GM21515 (cell line): ENCODE measurements at regions not wholly inside any gene's neighbourhood (a gene's known extent, or its start where the extent isn't known, plus 50 kb on each side); places are given as distances from the start of the nearest gene placed in this dataset.

Source experiments
- ATAC-seq: cut with Tn5 transposase; IDR thresholded peaks from one replicate; pipeline ENCODE4 v1.9.1; 2021; ENCODE audit not compliant: unreplicated experiment

DNA sequence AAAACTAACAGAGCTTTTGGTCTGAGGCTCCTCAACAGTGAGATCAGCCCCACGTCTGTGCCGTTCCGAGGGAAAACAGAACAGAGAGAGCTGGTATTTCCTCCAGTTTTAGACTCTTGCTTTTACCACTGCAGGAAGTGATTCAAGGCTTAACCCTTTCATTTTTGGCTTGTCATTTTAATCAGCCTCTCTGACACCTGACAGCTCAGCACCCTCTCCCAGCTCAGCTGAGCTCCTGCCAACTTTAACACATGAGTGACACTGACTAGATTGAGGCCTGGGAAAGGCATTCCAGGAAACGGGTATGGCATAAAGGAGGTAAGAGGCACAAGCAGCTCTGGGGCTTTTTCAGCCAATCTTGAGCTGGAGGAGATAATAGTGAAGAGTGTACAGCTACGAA lies 239.4 kb upstream of the SKOR2 start:
- ATAC-seq: no peak

DNA sequence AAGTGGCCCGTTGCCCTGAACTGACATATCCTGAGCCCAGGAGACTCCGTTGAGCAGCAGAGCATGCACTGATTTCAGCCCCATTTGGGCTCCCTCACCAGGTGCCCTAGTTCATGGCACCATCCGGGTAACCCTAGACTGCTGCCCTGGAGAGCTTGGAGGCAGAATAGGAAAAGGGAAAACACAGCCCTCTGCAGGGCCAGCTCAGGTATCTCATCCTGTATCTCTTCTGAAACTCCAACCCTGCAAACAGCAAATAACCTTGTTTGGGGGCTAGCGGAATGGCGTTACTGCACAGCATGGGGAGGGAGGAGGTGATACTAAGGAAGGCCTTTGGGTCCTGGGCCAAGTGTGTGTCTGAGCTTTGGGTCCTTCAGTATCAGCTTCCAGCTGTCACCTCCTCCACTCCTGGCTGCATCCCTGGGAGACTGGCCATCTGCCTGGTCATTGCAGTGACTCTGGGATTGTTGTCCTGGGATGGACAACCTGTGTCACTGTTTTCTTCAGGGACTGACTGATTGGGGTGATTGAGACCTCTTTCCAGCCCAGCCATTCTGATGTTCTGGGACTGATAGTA lies 233.8 kb upstream of the SKOR2 start:
- no peak for ATAC-seq

DNA sequence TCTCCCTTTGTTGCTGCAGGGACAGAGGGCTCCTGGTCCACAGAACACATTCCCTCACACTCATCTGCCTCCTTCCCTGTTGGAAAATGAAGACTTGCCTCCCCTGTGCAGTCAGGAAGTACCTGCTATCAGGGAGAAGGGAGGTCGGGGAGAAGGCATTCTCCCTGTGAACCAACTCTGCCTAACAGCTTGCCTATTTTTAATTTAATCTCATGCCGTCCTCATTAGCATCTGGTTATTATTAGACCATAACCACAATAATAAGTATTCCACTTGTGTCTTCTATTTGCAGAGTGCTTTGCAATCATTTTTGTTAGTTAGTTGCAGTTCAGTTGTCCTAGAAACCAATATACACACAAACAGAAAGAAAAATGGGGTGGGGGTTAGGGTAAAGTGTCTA lies 232.6 kb upstream of the SKOR2 start:
- ATAC-seq: no peak

DNA sequence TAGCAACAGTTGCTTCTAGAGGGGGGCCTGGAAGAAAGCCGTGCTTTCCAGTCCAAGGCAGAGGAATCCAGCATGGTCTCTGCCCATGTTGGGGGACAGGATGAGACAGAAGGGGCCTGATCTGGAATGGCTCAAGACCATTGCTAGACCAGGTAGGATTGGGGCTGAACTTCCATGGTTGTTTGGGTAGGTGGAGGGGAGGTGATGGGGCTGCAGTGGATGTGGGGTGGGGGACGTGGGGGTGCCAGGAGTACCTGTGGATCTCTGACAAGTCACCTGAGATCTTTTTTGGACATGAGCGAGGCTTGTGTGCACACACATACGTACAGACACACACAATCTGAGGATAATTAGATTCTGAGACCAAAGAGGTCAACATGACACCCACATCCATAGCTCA lies 228.7 kb upstream of the SKOR2 start:
- no peak for ATAC-seq

DNA sequence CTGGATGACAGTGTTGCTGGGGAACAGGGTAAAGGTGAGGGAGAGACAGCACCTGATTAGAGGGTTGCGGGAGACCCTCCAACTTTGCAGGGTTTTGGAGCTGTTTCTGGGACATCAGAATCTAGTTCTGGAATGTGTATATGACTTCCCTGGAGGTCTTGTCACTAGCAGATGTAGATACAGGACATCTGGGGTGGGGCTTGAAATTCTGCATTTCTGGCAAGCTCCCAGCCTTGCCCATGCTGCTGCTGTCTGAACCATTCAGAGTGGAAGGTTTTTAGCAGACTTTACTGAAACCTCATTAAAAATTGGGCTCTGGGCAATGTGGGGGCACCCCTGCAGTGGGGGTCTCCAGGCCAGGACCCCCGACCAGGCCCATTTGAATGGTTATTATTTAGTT lies 220.3 kb upstream of the SKOR2 start:
- ATAC-seq: no peak

DNA sequence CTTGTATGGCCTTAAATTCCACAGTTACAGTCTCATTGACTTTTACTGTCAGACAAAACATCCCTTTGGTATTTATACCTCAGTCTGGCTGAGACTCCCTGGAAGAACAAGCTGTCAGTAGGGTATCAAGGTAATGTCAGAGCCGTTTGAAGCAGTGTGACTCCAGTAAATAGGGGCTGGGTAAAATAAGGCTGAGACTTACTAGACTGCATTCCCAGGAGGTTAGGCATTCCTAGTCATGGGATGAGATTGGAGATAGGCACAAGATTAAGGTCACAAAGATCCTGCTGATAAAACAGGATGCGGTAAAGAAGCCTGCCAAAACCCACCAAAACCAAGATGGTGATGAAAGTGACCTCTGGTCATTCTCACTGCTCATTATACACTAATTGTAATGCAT lies 219.5 kb upstream of the SKOR2 start:
- ATAC-seq: no peak

DNA sequence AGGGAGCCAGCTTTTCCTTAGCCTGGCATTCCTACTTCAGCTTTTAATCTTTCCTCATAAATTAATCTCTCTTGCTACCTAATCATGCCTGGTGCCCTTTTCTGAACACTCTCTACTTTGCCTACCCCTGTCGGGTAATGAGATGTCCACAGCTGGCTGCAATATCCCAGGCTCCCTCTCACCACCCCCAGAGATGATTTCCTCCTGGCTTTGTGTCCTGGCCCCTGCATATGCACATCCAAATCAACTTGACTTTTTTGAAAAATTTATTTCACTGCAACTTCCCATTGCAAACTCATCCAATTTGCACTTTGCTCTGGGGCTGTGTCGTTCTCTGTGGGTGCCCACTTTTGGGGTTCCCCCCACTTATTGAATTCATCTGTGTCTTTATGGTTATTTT lies 218.1 kb upstream of the SKOR2 start:
- ATAC-seq: no peak

DNA sequence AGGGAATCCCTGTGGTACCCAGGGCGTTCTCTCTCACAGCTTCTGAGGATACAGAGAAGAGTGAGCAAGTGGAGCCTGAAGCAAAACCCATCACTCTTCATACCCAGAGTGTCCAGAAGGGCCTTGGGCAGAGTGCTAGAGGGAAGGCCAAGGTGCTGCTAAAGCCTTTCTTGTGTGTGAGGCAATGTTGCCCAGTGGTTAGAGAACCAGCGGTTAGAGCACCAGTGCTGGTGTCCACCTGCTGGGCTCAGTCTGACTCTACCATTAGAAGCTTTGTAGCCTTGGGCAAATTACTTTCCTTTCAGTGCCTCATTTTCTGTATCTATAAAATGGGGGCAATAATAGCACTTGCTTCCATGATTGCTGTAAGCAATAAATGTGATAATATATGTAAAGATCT lies 210.5 kb upstream of the SKOR2 start:
- no peak for ATAC-seq

DNA sequence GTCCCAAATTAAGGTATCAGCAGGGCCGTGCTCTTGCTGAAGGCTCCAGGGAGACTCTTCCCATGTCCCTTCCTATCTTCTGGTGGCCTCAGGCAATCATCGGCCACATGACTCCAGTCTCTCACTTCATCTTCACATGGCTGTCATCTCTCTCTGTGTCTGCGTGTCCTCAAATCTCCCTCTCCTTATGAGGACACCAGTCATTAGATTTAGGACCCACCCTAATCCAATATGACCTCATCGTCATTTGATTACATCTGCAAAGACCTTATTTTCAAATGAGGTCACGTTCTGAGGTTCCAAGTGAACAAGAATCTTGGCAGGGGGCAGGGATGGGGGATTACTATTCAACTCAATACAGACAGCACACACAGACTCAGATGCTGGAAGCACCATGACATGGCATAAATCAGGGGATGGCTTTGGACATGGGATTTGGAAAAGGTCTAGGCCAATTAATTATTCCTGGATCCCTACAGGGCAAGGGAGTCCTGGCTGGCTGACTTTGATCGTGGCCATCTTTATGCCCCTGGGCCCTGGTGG lies 210.0 kb upstream of the SKOR2 start:
- no peak for ATAC-seq

DNA sequence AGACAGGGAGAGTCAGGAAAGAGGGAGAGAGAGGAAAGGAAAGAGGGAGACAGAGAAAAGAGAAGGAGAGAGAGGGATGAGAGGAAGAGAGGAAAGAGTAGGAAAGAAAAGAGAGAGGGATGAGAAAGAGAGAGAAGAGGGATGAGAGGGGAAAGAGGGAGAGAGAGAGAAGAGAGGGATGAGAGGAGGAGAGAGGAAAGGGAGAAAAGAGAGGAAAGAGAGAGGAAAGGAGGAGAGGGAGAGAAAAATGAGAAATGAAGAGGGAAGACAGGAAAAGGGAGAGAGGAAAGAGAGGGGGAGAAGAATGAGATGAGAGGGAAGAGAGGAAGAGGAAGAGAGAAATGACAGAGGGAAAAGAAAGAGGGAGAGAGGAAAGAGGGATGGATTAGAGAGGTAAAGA lies 207.0 kb upstream of the SKOR2 start:
- no peak for ATAC-seq

DNA sequence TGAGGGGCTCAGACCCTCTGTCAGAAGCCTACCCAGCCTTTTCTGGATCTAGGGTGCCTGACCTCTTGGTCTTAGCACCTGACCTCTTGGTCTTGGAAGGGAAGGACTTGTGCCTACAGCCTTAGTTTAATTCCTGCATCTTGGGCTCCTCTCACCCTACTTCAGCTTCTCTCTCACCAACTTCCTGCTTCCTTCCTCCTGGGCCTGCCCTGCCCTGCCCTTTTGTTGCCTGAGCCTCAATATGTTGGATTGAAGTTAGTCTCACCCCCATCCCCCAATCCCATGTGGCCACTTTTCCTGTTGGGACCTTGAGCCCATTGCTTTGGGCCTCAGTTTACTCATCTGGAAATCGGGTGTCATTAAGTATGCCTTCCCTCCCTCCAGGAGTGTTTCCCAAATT lies 206.2 kb upstream of the SKOR2 start:
- ATAC-seq: no peak

DNA sequence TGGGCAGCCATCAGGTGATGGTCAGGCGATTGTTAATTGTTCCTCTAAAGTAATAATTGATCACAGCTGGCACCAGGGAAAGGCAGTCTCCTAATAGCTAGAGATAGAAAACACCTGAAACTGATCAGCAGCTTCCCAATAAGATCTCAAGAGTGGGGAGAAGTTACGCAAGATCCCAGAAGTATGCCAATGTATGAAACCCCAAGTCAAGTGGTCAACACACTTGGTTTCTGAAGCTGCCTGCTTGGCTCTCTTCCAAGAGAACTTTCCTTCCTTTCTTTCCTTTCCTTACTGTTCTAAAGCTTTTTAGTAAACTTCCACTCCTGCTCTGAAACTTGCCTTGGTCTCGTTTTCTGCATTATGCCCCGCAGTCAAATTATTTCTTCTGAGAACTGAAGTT lies 201.6 kb upstream of the SKOR2 start:
- ATAC-seq: no peak

DNA sequence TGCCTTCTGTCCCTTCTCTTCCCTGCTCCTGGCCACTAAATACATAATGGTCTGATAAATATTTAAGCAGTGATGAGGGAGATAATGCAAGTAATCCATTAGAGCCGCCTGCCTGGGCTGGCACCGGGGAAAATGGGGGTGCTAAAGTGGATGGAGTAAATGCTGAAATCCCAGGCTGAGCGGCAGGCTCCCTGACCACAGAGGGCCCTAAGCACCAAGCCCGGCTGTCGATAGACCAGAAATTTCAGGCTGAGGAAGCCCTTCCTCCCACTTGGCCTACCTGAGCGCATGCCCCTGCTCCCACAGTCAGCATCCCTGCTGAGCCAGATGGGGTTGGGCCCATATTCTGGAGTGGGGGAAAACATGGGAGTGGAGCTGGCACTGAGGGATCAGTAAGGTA lies 197.5 kb upstream of the SKOR2 start:
- no peak for ATAC-seq

DNA sequence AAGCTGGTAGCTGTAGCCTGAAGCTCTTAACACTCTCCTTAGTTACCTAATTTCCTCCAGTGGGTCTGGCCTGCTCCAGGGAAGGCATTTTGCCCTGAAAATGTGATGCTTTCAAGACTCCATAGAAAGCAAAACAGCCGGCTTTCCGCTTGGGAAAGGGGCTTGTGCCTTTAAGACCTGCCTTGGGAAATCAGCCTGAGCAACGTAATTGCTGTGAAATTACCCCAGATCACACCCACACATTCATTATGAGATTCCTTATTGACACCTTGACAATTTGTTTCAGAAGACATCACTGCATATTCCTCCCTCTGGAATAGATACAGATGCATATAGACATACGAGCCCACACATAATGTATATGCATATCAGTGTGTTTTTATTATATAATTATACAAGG lies 190.5 kb upstream of the SKOR2 start:
- ATAC-seq: no peak

DNA sequence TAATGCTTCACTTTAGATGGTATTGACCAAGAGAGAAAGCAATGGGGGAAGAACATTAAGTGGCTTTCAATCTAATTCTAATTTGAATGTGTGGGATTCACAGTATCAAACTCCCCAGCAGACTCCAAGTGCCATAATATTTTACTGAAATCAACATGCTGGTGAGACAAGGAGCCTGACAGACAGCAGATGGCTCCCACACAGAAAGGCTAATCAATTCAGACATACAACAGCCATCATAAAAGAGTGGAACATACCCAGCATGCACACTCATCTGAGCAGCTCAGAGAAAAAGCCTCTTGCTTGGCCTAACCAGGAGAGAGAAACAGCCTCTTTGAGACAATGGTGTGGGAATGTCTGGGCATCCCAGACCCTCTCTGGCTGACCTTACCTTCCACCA lies 186.5 kb upstream of the SKOR2 start:
- no peak for ATAC-seq

DNA sequence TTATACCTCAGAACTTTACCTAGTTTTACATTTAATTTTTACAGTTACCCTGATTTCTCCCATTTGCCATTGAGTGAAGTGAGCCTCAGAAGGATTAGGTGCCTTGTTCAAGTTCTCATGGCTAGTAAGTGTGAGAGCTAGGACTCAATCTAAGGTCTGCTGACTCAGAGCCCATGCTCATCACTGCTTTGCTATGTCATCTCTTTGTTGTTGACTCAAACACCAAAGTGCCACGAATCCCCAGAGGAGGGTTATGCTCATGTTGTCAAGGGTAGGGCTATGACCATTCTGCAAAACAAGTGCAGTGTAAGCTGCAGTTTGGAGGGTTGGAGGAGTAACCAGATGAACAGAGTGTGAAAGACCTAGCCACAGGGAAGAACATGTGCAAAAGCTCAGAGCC lies 185.4 kb upstream of the SKOR2 start:
- ATAC-seq: no peak

DNA sequence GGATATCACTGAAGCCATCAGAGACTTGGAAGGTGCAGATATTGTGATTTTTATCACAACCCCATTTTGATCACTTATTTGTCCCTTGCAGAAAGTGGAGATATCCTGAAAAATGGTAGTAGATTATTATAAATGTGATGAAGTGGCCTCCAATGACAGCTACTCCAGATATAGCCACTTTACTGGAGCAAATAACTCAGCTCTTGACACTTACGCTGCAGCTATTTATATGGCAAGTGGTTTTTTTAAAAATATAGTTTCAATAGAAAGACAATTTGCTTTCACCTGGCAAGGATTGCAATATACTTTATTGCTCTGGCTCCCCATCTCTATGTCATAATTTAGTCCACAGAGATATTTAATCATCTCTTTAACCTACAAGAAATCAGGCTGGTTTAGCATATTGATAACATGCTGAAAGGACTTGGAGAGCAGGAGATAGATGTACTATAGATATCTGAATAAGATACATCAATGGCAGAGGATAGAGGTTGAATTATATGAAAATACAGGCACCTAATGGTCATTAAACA lies 182.8 kb upstream of the SKOR2 start:
- ATAC-seq: no peak

DNA sequence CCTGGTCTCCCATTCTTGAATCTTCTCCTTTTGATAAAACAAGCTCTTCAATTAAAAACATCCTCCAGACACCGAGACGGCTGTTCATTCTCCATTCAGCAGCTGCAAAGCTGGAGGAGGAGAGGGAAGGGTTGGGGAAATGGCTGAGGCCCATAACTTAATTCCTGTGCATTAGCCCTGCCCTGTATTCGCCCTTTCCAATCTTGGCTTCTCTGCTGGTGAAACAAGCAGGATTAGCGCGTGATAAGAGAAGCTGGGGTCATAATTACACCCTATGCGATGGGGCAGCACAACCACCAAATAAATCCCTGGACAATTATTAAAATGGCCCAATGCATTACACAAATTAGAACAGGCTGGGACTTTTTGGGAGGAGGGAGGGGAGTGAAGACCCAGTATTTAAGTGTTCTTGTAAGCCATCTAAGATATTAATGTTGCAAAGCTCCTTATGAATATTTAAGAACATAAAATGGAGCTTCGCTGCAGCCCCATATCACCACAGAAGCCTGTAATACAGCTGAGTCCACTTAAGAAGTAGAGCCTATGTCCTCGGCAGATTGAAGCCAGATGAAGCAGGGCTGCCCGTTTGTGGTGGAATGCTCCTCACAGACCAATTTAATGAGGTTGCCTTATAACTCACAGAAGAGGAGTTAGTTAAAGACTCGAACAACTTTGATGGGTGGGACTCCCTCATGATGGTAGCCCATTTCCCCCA lies 176.6 kb upstream of the SKOR2 start:
- ATAC-seq: no peak

DNA sequence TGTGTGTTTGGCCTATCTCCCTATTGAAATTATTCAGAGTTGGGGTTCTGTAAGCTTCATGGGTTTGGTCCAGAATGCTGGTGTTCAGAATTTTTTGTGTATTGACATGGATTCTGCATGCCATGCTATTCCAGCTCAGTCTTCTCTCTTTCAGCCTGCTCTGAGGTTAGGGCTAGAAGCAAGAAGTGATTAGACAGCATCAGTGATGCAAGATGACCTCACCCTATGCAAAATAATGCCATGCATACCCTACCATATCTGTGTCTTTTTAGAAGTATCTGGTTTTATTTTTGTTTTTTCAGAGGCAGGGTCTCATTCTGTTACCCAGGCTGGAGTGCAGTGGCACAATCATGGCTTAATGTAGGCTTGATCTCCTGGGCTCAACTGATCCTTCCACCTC lies 175.6 kb upstream of the SKOR2 start:
- ATAC-seq: no peak

DNA sequence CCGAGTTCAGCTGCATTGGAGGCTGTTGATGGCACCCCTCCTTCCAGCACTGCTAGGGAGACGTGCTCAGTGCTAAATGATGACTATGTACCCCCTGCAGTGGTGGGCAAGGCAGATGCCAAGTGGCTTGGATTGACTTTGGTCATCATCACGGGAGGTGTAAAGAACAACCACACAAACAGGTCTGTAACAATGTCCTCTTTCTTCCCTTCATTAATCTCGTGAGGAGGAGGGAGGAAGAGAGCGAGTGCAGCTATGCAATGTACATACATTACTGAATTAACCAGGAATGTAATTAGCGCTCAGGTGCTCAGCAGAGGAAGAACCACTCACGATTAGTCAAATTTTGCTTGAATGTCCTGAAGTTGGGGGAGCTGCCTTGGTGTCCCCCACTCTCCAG lies 173.9 kb upstream of the SKOR2 start:
- no peak for ATAC-seq

DNA sequence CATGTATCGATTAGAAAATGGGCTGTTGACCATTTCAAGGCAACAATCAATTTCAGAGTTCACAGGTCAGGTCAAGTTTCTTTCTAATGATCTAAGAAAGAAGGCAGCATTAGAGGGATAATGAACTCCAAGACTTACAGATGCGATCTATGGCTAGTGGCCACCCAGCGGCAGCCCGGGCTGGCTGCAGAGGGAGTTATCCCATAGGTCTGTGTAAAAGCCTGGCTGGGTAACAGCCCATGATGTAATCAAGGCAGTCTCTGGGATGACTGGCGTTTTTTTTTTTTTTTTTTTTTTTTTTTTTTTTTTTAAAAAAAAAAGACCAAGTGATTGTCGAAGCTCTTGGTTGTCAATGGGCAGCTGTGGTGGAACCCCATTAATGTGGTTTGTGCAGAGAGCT lies 171.1 kb upstream of the SKOR2 start:
- no peak for ATAC-seq

DNA sequence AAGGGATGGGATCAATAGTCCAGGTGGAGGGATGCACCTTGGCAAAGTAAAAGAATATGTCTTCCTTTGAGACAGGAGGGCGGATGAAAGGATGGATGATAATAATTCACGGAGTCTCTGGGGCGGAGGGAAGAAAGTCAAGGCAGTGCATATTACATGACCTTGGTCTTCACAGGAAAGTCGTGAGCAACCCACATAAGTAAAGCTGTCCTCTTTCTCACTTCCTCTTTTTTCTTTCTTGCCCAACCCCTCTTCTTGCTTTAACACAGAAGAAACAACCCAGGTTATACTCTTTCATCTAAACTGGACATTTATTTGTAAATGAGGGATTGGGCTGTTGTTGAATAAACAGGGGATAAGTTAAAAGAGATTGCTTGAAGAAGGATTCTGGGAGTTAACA lies 168.7 kb upstream of the SKOR2 start:
- peak; percentile 88 for ATAC-seq

DNA sequence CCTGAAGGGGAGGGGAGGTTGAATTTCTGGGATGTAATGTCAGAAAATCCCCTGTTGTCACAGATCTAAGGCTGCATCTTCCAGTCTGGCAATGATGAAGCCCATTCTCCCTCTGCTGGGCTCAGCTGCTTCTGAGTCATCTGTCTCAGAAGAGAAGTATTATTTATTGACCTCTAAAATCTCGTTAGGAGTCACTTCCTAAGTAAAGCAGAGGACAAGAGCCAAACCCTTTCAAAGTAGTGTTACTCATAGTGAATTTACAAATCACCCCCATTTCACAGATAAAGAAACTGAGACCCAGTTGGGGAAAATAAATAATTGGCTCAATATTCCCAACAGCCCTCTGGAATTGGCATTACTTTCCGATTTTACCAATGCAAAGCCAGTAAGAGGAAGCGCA lies 167.3 kb upstream of the SKOR2 start:
- no peak for ATAC-seq
